NCI-H748 (cell line): ENCODE measurements at regions not wholly inside any gene's neighbourhood (a gene's known extent, or its start where the extent isn't known, plus 50 kb on each side); places are given as distances from the start of the nearest gene placed in this dataset.
"Not testable (repeated sequence)": the region's sequence is repeated elsewhere in the genome, so short reads cannot be mapped to it uniquely, and the experiment has no call there.

Experiments used
- DNase-seq: peaks from one replicate; lab custom pipeline; 2025; ENCODE audit not compliant: unreplicated experiment; lab: John Stamatoyannopoulos, UW

- DNase-seq, result no peak
Observed at GRCh38 chr5:84791138-84791537, 406.5 kb upstream of the EDIL3 start.

- DNase-seq, result no peak
Observed at GRCh38 chr5:84790406-84790805, 405.7 kb upstream of the EDIL3 start.

DNA sequence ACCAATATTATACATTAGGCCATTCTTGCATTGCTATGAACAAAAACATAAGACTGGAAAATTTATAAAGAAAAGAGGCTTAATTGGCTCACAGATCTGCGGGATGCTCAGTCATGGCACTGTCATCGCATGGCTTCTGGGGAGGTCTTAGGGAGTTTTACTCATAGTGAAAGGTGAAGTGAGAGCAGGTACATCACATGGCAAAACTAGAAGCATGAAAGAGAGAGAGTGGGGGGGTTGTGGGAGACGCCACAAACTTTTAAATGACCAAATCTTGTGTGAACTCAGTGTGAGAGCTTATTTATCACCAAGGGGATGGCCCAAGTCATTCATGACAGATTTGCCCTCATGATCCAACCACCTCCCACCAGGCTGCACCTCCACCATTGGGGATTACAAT, 398.3 kb upstream of the EDIL3 start:
- DNase-seq, result no peak

DNA sequence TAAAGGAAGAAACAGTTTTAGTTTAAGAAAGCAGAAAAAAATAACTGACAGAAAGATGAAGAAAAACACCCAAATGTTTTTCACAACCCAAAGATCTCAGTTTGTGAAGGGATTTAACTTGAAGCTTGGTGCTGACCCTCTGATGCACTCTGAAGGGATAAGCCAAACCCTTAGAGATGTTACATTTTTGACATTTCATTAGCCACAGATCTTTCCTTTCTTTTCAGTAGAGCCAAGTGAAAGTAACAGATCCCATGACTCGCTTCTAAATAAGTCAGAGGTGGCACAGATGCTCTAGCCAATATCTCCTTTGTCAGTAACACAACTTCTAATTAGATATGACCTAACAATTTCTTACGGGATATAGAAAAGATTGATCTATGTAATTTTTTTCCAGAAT, 394.5 kb upstream of the EDIL3 start:
- DNase-seq, result no peak

- DNase-seq, result no peak
Observed at GRCh38 chr5:84764227-84764626, 379.5 kb upstream of the EDIL3 start.

GRCh38 chr5:84758008-84758407, 373.3 kb upstream of the EDIL3 start:
- DNase-seq, result no peak

DNA sequence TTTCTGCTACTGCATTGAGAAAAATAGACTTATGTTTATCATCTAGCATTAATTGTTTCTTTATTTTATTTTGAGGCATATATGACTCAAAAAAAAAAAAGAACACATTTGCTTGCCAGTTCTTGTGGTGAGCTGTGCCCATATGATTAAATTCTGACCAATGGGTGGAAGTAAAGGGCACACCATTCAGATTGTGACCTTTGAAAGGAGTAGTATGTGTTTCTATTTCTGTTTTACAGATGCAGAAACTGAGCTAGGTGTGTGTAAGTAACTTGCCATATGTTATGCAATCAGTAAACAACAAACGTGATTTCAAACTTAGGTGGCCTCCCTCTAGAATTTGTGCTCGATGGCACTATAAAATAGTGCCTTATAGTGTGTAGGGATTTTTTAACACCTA, 368.1 kb upstream of the EDIL3 start:
- DNase-seq, result no peak

DNA sequence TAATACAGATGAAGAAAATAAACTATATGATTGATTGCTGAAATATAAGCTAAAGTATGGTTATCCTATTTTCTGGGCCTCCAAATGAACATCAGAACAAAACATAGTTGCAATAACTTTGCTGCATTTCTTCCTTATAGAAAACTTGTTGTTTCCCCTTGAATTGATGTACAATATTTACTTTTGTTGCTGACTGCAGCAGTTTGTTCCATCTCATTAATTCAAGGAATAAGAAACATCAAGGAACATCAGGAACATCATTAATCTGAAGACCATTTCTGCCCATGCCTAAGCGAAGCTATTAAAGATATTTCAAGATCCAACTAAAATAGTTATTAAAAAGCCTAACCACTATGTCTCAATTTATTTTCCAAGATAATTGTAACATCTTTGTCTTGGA, 363.6 kb upstream of the EDIL3 start:
- DNase-seq, result no peak

- DNase-seq, result not testable (repeated sequence)
Observed at GRCh38 chr5:84746280-84746679, 361.6 kb upstream of the EDIL3 start.

DNA sequence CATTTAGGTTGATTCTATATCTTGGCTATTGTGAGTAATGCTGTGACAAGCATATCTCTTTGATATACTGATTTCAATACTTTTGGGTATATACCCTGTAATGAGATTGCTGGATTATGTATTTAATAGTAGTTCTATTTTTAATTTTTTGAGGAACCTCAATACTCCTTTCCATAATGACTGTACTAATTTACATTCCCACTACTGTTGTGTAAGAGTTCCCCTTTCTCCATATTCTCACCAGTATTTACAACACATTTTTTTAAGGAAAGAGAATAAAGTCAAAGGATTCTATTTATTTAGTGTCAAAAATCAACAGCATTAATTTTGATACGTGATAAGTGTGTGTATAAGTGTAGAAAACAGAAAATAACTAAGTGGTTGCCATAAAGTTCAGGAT, 356.4 kb upstream of the EDIL3 start:
- DNase-seq, result no peak

DNA sequence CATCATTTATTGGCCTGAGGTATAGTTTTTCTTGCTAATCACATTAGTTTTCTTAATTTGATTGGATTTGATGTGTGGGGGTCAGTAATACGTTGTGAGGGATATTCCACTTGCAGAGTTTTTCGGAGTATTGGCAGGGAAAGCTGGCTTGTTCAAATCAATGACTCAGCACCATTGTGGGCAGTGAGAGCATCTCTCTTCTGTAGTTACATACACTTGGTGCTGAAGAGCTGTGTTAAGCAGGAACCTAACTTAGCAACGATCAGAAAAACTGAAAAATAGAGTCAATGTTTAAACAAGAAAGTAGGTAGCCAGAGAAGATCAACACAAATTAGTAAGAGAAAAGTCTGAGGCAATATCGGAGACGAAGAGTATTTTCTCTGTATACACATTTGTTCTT, 344.6 kb upstream of the EDIL3 start:
- DNase-seq, result no peak

DNA sequence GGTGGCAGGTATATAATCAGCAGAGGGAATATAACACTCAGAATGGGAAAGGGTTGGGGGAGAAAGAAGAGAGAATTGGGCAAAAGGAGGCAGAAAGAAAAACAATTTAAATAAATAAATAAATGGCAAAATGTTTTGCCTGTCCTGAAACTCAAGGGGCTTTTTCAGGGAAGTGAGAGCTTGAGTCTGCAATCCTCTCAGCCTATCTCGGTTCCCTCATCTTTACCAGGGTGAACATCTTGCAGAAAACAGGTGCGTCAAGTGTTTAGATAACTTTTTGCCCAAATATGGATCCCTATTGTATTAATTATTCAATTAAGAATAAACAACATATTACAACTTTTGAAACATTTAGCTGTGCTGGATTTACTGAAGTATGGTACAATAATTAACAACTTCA, 343.0 kb upstream of the EDIL3 start:
- DNase-seq, result no peak

GRCh38 chr5:84725946-84726570, 341.4 kb upstream of the EDIL3 start:
- peak; percentile 27 for DNase-seq

GRCh38 chr5:84724683-84725082, 340.0 kb upstream of the EDIL3 start:
- DNase-seq, result no peak

GRCh38 chr5:84724181-84724580, 339.5 kb upstream of the EDIL3 start:
- DNase-seq, result no peak

DNA sequence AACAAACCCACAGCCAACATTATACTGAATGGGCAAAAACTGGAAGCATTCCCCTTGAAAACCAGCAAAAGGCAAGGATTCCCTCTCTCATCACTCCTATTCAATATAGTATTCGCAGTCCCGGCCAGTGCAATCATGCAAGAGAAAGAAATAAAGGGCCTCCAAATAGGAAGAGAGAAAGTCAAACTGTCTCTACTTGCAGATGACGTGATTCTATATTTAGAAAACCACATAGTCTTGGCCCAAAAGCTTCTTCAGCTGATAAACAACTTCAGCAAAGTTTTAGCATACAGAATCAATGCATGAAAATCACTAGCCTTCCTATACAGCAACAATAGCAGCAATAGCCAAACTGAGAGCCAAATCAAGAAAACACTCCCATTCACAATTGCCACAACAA, 333.7 kb upstream of the EDIL3 start:
- DNase-seq, result no peak

GRCh38 chr5:84715686-84716085, 331.0 kb upstream of the EDIL3 start:
- no peak for DNase-seq

DNA sequence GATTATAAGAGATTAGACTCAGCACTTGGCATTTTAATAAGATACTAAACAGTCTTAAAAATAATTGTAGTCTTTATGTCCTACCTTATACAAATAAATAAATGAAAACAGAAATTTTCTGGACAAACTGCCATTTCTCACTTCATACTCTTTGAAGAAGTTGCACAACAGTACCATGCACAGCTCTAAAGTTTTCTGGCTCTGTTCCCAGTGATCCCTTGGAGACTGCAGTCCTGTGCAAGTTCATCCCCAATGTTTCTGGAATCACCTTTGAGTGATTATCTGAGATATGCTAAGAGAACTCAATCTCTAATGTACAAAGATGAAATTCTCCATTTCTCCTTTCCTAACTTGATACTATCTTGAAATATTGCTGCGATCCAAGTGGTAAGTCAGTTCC, 330.4 kb upstream of the EDIL3 start:
- DNase-seq, result no peak

GRCh38 chr5:84709075-84709474, 324.4 kb upstream of the EDIL3 start:
- DNase-seq, result no peak

DNA sequence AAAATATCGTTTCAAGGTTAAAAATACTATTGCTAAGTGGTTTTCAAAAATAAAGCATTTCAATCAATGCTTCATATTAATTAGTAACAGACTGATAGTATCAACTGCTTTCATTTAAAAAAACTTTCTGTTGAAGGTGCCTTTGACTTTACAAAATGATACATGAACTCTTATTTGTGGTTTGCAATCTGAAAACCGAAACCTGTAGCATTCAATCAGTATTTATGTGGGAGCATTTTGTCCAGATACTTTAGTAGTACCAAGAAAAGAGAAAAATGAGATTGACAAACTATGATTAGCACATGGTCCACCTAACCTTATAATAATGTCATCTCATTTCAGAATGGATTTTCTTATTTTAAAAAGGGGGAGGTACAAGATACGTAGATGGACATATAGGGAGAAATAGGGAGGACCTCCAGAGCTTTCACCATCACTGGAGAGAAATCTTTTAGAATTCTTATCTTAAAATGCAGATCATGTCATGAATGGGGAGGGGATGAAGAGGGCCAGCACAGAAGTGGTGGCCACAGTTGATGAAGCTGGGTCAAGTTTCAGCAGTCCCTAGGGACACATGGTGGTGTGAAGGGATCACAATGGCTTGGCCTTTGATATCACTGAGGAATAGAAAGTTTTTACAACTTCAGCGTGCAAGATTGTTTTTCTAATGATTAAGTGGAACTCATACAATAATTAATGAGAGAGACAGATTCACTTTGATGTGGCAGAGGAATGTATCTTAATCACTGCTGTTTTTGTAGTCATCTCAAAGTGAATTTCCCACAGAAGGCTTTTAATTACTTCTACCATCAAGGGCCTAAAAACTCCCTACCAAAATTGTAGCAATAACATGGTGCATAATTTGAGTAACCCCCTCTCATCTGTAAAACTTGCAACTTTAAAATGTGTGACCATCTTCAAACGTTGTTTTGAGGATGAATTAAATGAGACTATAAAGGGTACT, 322.3 kb upstream of the EDIL3 start:
- DNase-seq, result no peak

DNA sequence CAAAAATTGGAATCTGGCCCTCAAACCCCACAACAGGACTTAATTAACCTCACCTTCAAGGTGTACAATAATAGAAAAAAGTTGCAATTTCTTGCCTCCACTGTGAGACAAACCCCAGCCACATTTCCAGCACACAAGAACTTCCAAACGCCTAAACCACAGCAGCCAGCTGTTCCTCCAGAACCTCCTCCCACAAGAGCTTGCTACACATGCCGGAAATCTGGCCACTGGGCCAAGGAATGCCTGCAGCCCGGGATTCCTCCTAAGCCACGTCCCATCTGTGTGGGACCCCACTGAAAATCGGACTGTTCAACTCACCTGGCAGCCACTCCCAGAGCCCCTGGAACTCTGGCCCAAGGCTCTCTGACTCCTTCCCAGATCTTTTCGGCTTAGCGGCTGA, 315.9 kb upstream of the EDIL3 start:
- not testable (repeated sequence) for DNase-seq

- DNase-seq, result no peak
Observed at GRCh38 chr5:84696651-84697050, 312.0 kb upstream of the EDIL3 start.

GRCh38 chr5:84695330-84695729, 310.6 kb upstream of the EDIL3 start:
- DNase-seq, result no peak
